WTC11 (cell line): ENCODE measurements at regions not wholly inside any gene's neighbourhood (a gene's known extent, or its start where the extent isn't known, plus 50 kb on each side); places are given as distances from the start of the nearest gene placed in this dataset.

ENCODE experiments used
- CTCF ChIP-seq: fragments of 200-600 bp; IDR thresholded peaks from 2 replicates; pipeline ENCODE4 v1.8.0; 2022; ENCODE audit warnings: antibody characterized with exemption
- IRF1 ChIP-seq: sonication (generic); formaldehyde crosslinking; IDR thresholded peaks from 2 replicates; pipeline ENCODE4 v1.8.0; 2023; ENCODE audit warnings: missing genetic modification reagents
- JUN ChIP-seq: sonication (generic); formaldehyde crosslinking; IDR thresholded peaks from 2 replicates; pipeline ENCODE4 v1.8.0; 2023; ENCODE audit warnings: mild to moderate bottlenecking, missing genetic modification reagents
- KAT7 ChIP-seq: sonication (generic); formaldehyde crosslinking; IDR thresholded peaks from 2 replicates; pipeline ENCODE4 v1.8.1; 2023; ENCODE audit warnings: missing genetic modification reagents, mild to moderate bottlenecking, borderline replicate concordance
- MLX ChIP-seq: sonication (generic); formaldehyde crosslinking; IDR thresholded peaks from 2 replicates; pipeline ENCODE4 v1.8.1; 2023; ENCODE audit warnings: mild to moderate bottlenecking, missing genetic modification reagents, moderate library complexity
- OVOL2 ChIP-seq: fragments of 250-450 bp; sonication (Bioruptor Pico); IDR thresholded peaks from 2 replicates; pipeline ENCODE4 v1.9.0; 2021; ENCODE audit warnings: mild to moderate bottlenecking, borderline replicate concordance
- PREB ChIP-seq: sonication (generic); formaldehyde crosslinking; IDR thresholded peaks from 2 replicates; pipeline ENCODE4 v1.8.1; 2022; ENCODE audit warnings: mild to moderate bottlenecking, missing genetic modification reagents, moderate library complexity, borderline replicate concordance
- ZNF219 ChIP-seq: sonication (generic); formaldehyde crosslinking; IDR thresholded peaks from 2 replicates; pipeline ENCODE4 v1.8.0; 2023; ENCODE audit warnings: missing genetic modification reagents, mild to moderate bottlenecking, borderline replicate concordance

- TF ChIP-seq CTCF (no peak), MLX (CRISPR knock-in tag) (no peak), JUN (CRISPR knock-in tag) (no peak), KAT7 (CRISPR knock-in tag) (no peak), PREB (CRISPR knock-in tag) (no peak), IRF1 (CRISPR knock-in tag) (no peak), ZNF219 (CRISPR knock-in tag) (no peak), OVOL2 (CRISPR knock-in tag) (no peak)
Measured at GRCh38 chr21:15506086-15506485, 223.7 kb upstream of the USP25 start.
